ENCODE measurements at regions not wholly inside any gene's neighbourhood (a gene's known extent, or its start where the extent isn't known, plus 50 kb on each side); places are given as distances from the start of the nearest gene placed in this dataset.

GRCh38 chr14:101072070-101072469 lies 168.5 kb upstream of the RTL1 start:
- Histone ChIP-seq H4K20me1 (replicated peaks; ENCODE audit: control insufficient read depth, extremely low read depth, insufficient read depth, low read length) (no peaks in the 10 kb centered on the region), H3K79me2 (ENCODE audit: control insufficient read depth, insufficient read depth, low read length) (no peaks in the 10 kb centered on the region), H3K4me1 (ENCODE audit: control insufficient read depth, extremely low read depth, insufficient read depth, low read length) (peaks cover 52% of the 10 kb centered on the region), H3K9me1 (replicated peaks; ENCODE audit: control insufficient read depth, extremely low read depth, insufficient read depth, low read length) (no peaks in the 10 kb centered on the region), H3K4me2 (ENCODE audit: insufficient read depth, low read length) (no peak overlapping the region), H2AFZ (ENCODE audit: low read depth, low read length) (no peak overlapping the region), H3K9me3 (replicated peaks; ENCODE audit: control insufficient read depth, insufficient read depth, low read length) (no peaks in the 10 kb centered on the region), H3K27me3 (ENCODE audit: control insufficient read depth in 2 of 2, insufficient read depth in 2 of 2, low read length in 2 of 2) (no peaks in the 10 kb centered on the region), H3K27ac (ENCODE audit: insufficient read depth, low read depth, low read length) (peak overlapping the region; percentile 96), H3K4me3 (replicated peaks in 1 of 3; ENCODE audit: insufficient read depth in 1 of 3, low read depth in 1 of 3, low read length in 3 of 3) (no peak overlapping the region), H3K36me3 (ENCODE audit: control insufficient read depth in 2 of 2, extremely low read depth in 1 of 2, insufficient read depth in 2 of 2, low read length in 2 of 2) (peaks cover 0 to 2% of the 10 kb centered on the region in 2 experiments), H3K9ac (replicated peaks; ENCODE audit: extremely low read depth, insufficient read depth, low read length) (no peak overlapping the region)
- no peak for TF ChIP-seq GATA2 (IDR thresholded peaks at IDR 0.05; ENCODE audit: insufficient read depth, insufficient read length, low read depth, low read length)
- TF ChIP-seq MYC (IDR thresholded peaks at IDR 0.05; ENCODE audit: low read depth, low read length) = no peak
- TF ChIP-seq EZH2 (IDR thresholded peaks at IDR 0.05; ENCODE audit: borderline replicate concordance, low read depth, low read length, severe bottlenecking) = no peak
- no peak for TF ChIP-seq CTCF (IDR thresholded peaks at IDR 0.05; ENCODE audit: extremely low read depth in 1 of 2, insufficient read depth in 1 of 2, low read depth in 1 of 2, low read length in 2 of 2)
- no peak for TF ChIP-seq JUN (IDR thresholded peaks at IDR 0.05; ENCODE audit: borderline replicate concordance, insufficient read depth, insufficient read length, low read depth)
- TF ChIP-seq FOS (IDR thresholded peaks at IDR 0.05; ENCODE audit: borderline replicate concordance, insufficient read depth, low read length) = no peak
- no peak for TF ChIP-seq MAX (IDR thresholded peaks at IDR 0.05; ENCODE audit: insufficient read depth, insufficient read length)
- no peak for TF ChIP-seq POLR2A (IDR thresholded peaks at IDR 0.05; ENCODE audit: low read depth, low read length)
- no peak for TF ChIP-seq POLR2AphosphoS5 (IDR thresholded peaks at IDR 0.05; ENCODE audit: insufficient read depth, low read depth, low read length)
- no peak for DNase-seq (ENCODE audit: low read depth, low spot score)
- ChIA-PET CTCF (interaction anchor here (0.6 to 1.6 kb wide), 2 partner anchors 9 to 163 kb away, joined by 5 to 15 read pairs; no protein-coding TSS in a partner anchor), POLR2A (no interaction called here)
- intact Hi-C loops (cut with micrococcal nuclease) (loop anchor here (2.0 to 5.0 kb wide), 4 partner anchors 67 to 410 kb away; partner anchors contain the start of gene RTL1), dilution Hi-C loops (cut with MboI; ENCODE audit: extremely low pct_ligation_motif_present, low sequenced_read_pairs) (no loop called here)
- BruUV-seq (replicated peaks) = no TSS peak
- FAIRE-seq = no peak

All from endothelial cell of umbilical vein (primary cell).